ENCODE measurements at regions not wholly inside any gene's neighbourhood (a gene's known extent, or its start where the extent isn't known, plus 50 kb on each side); places are given as distances from the start of the nearest gene placed in this dataset.

DNA sequence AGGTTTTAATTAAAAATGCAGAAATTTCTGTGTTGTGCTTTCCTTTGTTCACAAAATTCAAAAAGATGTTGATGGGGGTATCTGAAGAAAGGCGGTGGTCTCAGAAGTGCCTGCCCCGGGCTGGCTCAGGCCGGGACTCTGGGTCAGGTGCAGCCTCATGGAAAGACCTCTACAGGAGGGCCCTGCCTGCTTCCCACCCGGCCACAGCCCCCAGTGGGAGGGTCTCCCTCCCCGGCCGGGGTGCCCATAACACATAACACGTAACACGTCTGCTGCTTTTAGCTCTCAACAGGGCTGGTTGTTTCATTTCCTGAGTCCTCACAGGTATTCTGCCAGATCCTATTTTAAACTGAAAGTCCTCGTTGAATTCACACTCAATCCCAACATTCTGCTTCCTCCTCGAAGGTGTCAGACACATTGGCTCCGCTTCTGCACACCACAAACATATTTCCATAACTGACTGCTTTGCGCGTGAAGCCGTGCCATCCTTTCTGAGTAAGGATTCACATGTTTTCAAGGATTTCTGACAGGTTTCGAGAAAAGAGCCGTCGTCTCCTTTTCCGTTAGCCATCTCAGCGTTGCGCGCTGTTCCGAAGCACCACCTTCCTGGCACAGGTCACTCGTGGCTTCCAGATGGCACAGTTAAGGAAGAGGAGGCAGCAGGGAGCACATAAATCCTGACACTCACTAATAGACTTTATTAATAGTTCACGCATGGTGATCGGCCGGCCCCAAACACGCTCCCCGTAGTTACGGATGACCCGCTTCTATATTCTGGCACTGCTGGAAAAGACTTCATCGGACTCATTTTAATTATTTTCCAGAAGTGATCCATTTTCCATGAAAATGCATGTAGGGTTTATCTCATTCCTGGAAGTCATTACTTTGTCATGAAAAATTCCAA lies 569.3 kb downstream of the BRD1 start:
- no peak for DNase-seq (ENCODE audit: low read depth)
- H3K4me3 ChIP-seq (ENCODE audit: control insufficient read depth, low read depth, low read length) = no peak overlapping the region
- TF ChIP-seq, protein P1, sequence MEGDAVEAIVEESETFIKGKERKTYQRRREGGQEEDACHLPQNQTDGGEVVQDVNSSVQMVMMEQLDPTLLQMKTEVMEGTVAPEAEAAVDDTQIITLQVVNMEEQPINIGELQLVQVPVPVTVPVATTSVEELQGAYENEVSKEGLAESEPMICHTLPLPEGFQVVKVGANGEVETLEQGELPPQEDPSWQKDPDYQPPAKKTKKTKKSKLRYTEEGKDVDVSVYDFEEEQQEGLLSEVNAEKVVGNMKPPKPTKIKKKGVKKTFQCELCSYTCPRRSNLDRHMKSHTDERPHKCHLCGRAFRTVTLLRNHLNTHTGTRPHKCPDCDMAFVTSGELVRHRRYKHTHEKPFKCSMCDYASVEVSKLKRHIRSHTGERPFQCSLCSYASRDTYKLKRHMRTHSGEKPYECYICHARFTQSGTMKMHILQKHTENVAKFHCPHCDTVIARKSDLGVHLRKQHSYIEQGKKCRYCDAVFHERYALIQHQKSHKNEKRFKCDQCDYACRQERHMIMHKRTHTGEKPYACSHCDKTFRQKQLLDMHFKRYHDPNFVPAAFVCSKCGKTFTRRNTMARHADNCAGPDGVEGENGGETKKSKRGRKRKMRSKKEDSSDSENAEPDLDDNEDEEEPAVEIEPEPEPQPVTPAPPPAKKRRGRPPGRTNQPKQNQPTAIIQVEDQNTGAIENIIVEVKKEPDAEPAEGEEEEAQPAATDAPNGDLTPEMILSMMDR (IDR thresholded peaks at IDR 0.05; ENCODE audit: control insufficient read depth, insufficient read depth, low read depth, low read length, missing control alignments) = no peak

DNA sequence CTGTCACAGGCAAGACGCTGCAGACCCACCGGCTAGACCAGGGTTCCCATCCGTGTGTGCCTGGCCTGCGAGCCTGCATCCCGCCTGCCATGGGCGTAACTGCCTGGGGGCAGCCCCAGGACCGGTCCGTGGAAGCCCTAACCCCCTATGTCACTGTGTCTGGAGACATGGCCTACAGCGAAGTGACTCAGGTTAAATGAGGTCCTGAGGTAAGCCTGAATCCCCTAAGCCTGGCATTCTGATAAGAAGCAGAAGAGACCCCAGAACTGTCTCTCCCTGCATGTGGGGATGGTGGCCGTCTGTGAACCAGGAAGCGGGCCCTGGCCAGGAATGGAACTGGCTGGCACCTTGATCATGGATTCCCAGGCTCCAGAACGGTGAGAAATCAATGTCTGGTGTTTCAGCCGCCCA lies 570.1 kb downstream of the BRD1 start:
- H3K4me3 ChIP-seq (ENCODE audit: control insufficient read depth, low read depth, low read length) = no peak overlapping the region
- TF ChIP-seq, protein P1 (IDR thresholded peaks at IDR 0.05; ENCODE audit: control insufficient read depth, insufficient read depth, low read depth, low read length, missing control alignments) = no peak
- no peak for DNase-seq (ENCODE audit: low read depth)

DNA sequence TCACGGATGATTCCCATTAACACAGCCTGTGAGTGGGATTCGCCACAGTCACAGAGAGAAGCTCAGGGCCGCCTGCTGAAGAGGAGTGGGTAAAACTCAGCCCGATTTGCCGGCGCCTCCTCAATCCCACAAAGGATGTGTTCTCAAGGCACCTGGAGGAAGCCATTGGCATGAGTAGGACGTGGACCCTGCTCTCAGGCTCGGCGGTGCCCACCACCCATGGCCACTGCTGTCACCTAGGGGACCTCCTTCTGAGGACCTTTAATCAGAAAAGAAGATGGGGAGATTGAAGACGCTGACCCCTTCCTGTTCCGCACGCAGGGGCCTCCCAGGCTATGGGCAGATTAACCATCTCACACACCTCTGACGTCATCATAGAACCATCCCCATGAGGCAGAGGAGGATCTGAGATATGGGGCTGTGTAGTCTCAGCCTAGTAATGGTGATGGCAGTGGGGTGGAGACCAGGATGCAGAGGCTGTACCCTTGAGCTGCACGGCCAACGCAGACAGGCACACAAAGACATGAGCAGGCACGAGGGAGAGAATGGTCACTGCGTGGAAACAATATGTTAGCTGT lies 571.8 kb downstream of the BRD1 start:
- TF ChIP-seq, protein P1 (IDR thresholded peaks at IDR 0.05; ENCODE audit: control insufficient read depth, insufficient read depth, low read depth, low read length, missing control alignments) = no peak
- DNase-seq (ENCODE audit: low read depth) = no peak
- H3K4me3 ChIP-seq (ENCODE audit: control insufficient read depth, low read depth, low read length) = no peak overlapping the region

DNA sequence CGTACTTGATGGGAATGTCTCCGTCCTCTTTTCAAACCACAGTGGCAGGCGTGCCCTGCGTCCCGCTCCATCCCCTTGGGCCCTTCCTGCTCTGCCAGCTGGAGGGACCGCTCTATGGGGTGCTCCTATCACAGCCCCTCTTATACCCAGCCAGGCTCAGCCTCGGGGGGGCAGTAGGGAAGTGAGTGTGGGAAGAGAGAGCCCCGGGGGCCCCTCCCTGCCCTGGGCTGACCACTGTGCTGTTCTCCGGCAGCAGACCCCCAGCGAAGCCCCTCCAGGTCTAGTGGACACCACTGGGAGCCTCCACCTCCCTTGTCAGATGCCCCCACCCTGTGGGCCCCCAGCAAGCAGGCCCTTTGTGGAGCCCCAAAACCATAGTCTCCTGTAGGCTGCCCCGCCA lies 572.5 kb downstream of the BRD1 start:
- DNase-seq (ENCODE audit: low read depth) = no peak
- TF ChIP-seq, protein P1 (IDR thresholded peaks at IDR 0.05; ENCODE audit: control insufficient read depth, insufficient read depth, low read depth, low read length, missing control alignments) = no peak
- no peak overlapping the region for H3K4me3 ChIP-seq (ENCODE audit: control insufficient read depth, low read depth, low read length)

DNA sequence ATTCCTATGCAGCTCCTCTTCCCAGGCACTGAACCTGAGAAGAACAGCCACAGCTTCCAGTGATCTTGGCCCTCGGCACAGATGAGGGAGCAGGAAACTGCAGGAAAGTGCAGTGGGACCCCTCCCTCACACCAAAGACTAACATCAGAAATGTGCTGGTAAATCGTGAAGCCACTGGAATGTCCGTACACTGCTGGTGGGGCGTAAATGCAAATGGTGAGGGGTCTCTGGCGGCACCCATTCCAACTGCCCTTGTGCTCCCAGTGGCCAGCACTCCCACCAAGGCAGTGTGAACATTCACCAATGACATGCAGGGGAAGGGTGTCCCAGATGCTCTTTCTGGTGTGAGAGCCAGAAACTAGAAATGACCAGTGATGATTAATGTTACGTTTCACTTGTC lies 574.0 kb downstream of the BRD1 start:
- H3K4me3 ChIP-seq (ENCODE audit: control insufficient read depth, low read depth, low read length) = no peak overlapping the region
- TF ChIP-seq, protein P1 (IDR thresholded peaks at IDR 0.05; ENCODE audit: control insufficient read depth, insufficient read depth, low read depth, low read length, missing control alignments) = no peak
- DNase-seq (ENCODE audit: low read depth) = no peak

DNA sequence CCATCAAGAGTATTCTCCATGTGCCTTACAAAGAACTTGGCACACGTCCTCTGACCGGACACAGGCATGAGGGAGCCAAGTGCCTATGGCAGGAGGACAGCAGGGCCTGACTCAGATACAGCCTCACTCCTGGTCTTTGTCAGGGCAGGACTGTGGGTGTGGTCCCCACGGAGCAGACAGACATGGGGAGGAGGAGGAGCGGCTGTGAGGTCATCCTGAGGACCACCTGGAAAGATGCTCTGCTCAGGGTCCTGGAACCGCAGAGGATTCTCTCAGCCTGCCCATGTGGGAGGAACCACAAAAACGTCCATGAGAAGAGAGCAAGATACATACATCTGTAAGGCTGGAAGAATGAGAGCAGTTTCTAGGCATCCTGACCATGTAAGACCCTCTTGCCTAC lies 576.3 kb downstream of the BRD1 start:
- TF ChIP-seq, protein P1 (IDR thresholded peaks at IDR 0.05; ENCODE audit: control insufficient read depth, insufficient read depth, low read depth, low read length, missing control alignments) = no peak
- no peak for DNase-seq (ENCODE audit: low read depth)

More for the DNA sequence above, 576.3 kb downstream of the BRD1 start:
- H3K4me3 ChIP-seq (ENCODE audit: control insufficient read depth, low read depth, low read length) = no peak overlapping the region

Measured in AG09309 (cell line).